ENCODE measurements at regions not wholly inside any gene's neighbourhood (a gene's known extent, or its start where the extent isn't known, plus 50 kb on each side); places are given as distances from the start of the nearest gene placed in this dataset.
"Not testable (repeated sequence)": the region's sequence is repeated elsewhere in the genome, so short reads cannot be mapped to it uniquely, and the experiment has no call there.

- DNase-seq (ENCODE audit: low spot score) = no peak
Observed at GRCh38 chr3:106263546-106263945, 394.7 kb upstream of the CBLB start.

- DNase-seq (ENCODE audit: low spot score) = no peak
Observed at GRCh38 chr3:106265704-106266103, 396.9 kb upstream of the CBLB start.

GRCh38 chr3:106268696-106269095 is 399.9 kb upstream of the CBLB start:
- DNase-seq (ENCODE audit: low spot score) = no peak

GRCh38 chr3:106272302-106272701 is 403.5 kb upstream of the CBLB start:
- no peak for DNase-seq (ENCODE audit: low spot score)

GRCh38 chr3:106275592-106275991 is 406.8 kb upstream of the CBLB start:
- DNase-seq (ENCODE audit: low spot score) = no peak

- DNase-seq (ENCODE audit: low spot score) = no peak
Observed at GRCh38 chr3:106276151-106276550, 407.3 kb upstream of the CBLB start.

GRCh38 chr3:106276755-106277612 is 408.2 kb upstream of the CBLB start:
- no peak for DNase-seq (ENCODE audit: low spot score)

- no peak for DNase-seq (ENCODE audit: low spot score)
Observed at GRCh38 chr3:106277731-106278130, 408.9 kb upstream of the CBLB start.

GRCh38 chr3:106281221-106281620 is 412.4 kb upstream of the CBLB start:
- DNase-seq (ENCODE audit: low spot score) = no peak

GRCh38 chr3:106282943-106283342 is 414.1 kb upstream of the CBLB start:
- no peak for DNase-seq (ENCODE audit: low spot score)

- no peak for DNase-seq (ENCODE audit: low spot score)
Observed at GRCh38 chr3:106288781-106289180, 420.0 kb upstream of the CBLB start.

GRCh38 chr3:106290304-106290997 is 421.6 kb upstream of the CBLB start:
- DNase-seq (ENCODE audit: low spot score) = no peak

GRCh38 chr3:106293161-106293560 is 424.3 kb upstream of the CBLB start:
- no peak for DNase-seq (ENCODE audit: low spot score)

GRCh38 chr3:106294121-106294520 is 425.3 kb upstream of the CBLB start:
- no peak for DNase-seq (ENCODE audit: low spot score)

GRCh38 chr3:106296062-106296461 is 427.2 kb upstream of the CBLB start:
- DNase-seq (ENCODE audit: low spot score) = no peak

GRCh38 chr3:106299300-106300098 is 430.7 kb upstream of the CBLB start:
- peak; percentile 21 for DNase-seq (ENCODE audit: low spot score)

GRCh38 chr3:106302451-106303221 is 433.8 kb upstream of the CBLB start:
- peak; percentile 21 for DNase-seq (ENCODE audit: low spot score)

- DNase-seq (ENCODE audit: low spot score) = no peak
Observed at GRCh38 chr3:106303766-106304165, 435.0 kb upstream of the CBLB start.

- no peak for DNase-seq (ENCODE audit: low spot score)
Observed at GRCh38 chr3:106305127-106305526, 436.3 kb upstream of the CBLB start.

- no peak for DNase-seq (ENCODE audit: low spot score)
Observed at GRCh38 chr3:106305882-106306435, 437.1 kb upstream of the CBLB start.

GRCh38 chr3:106309274-106309673 is 440.5 kb upstream of the CBLB start:
- no peak for DNase-seq (ENCODE audit: low spot score)

- not testable (repeated sequence) for DNase-seq (ENCODE audit: low spot score)
Observed at GRCh38 chr3:106309798-106310197, 441.0 kb upstream of the CBLB start.

All from CD4-positive, alpha-beta T cell treated with Interleukin-15 for 4 hours (primary cell).